ENCODE measurements at regions not wholly inside any gene's neighbourhood (a gene's known extent, or its start where the extent isn't known, plus 50 kb on each side); places are given as distances from the start of the nearest gene placed in this dataset.

DNA sequence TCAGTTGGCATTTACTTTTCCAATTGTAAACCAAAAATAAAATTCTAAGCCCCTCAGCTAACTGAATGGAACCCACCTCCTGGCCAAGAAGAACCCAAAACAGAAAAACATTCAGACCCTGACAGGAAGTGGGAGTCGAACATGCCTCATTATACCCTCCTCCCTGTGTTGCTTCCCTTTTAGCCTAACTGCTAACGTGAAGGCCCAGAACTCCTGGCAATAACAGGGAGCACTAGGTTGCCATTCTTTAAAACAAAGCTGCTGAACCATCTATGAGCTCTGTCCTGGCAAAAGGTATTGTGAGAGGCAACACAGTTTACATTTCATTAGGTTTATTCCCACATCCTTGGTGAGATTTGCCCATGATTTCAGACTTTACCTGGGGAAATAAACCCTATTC is 481.4 kb downstream of the CHSY3 start:
- DNase-seq: no peak
- Histone ChIP-seq H3K4me1 (replicated peaks in 1 of 2) (no peaks in the 10 kb centered on the region), H3K9me3 (replicated peaks in 1 of 3) (no peaks in the 10 kb centered on the region), H3K27ac (no peak overlapping the region), H3K27me3 (no peaks in the 10 kb centered on the region), H3K36me3 (replicated peaks in 1 of 2) (no peaks in the 10 kb centered on the region), H3K4me3 (no peak overlapping the region)
- TF ChIP-seq, protein P1, sequence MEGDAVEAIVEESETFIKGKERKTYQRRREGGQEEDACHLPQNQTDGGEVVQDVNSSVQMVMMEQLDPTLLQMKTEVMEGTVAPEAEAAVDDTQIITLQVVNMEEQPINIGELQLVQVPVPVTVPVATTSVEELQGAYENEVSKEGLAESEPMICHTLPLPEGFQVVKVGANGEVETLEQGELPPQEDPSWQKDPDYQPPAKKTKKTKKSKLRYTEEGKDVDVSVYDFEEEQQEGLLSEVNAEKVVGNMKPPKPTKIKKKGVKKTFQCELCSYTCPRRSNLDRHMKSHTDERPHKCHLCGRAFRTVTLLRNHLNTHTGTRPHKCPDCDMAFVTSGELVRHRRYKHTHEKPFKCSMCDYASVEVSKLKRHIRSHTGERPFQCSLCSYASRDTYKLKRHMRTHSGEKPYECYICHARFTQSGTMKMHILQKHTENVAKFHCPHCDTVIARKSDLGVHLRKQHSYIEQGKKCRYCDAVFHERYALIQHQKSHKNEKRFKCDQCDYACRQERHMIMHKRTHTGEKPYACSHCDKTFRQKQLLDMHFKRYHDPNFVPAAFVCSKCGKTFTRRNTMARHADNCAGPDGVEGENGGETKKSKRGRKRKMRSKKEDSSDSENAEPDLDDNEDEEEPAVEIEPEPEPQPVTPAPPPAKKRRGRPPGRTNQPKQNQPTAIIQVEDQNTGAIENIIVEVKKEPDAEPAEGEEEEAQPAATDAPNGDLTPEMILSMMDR (IDR thresholded peaks at IDR 0.05): no peak
- no peak for TF ChIP-seq POLR2A (IDR thresholded peaks at IDR 0.05)
- WGBS, 4 donors: 57 to 73% (median 69%) methylated on average over 2 of the region's 2 CpGs
- intact Hi-C loops (cut with DNase I): no loop called here

DNA sequence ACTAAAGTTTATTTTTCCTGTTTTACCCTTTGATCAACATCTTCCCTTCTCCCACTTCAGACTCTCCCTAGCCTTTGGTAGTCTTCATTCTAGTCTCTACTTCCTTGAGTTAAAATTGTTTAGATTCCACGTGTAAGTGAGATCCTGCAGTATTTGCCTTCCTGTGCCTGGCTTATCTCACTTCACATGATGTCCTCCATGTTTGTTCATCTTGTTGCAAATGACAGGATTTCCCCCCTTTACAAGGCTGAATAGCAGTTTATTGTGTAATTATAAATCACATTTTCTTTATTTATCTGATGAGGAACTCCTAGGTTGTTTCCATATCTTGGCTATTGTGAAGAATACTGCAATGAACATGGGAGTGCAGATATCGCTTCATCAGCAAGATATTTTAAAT is 461.7 kb downstream of the CHSY3 start:
- intact Hi-C loops (cut with DNase I): no loop called here
- Histone ChIP-seq H3K9me3 (replicated peaks in 1 of 3) (no peaks in the 10 kb centered on the region), H3K36me3 (replicated peaks in 1 of 2) (no peaks in the 10 kb centered on the region), H3K4me3 (no peak overlapping the region), H3K4me1 (replicated peaks in 1 of 2) (no peaks in the 10 kb centered on the region), H3K27ac (no peak overlapping the region), H3K27me3 (no peaks in the 10 kb centered on the region)
- DNase-seq: no peak
- TF ChIP-seq, protein P1 (IDR thresholded peaks at IDR 0.05): no peak
- no peak for TF ChIP-seq POLR2A (IDR thresholded peaks at IDR 0.05)
- 57 to 65% (median 62%) methylated on average over 2 of the region's 2 CpGs for WGBS, 4 donors

DNA sequence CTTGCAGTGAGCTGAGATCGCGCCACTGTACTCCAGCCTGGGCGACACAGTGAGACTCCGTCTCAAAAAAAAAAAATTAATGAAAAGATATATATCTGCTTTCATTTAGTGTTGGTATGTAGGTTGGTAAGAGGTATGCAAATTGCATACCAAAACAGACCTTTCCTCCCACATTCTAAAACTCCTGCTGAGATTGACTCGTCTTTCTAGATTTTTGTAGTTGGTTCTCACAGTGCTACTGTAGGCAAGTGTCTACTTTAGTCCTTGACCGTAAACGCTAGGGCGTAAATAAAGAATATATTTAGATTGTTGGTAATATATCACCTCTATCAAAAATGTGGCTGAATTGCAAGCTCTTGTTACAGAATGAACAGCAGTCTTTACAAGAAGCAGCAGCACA is 445.9 kb downstream of the CHSY3 start:
- 84 to 91% (median 88%) methylated on average over 8 of the region's 8 CpGs for WGBS, 4 donors
- no peaks in the 10 kb centered on the region for H3K4me1 ChIP-seq (replicated peaks in 1 of 2)
- H3K27me3 ChIP-seq: no peaks in the 10 kb centered on the region
- H3K9me3 ChIP-seq (replicated peaks in 1 of 3): no peaks in the 10 kb centered on the region
- DNase-seq: no peak
- H3K27ac ChIP-seq: no peak overlapping the region
- H3K36me3 ChIP-seq (replicated peaks in 1 of 2): no peaks in the 10 kb centered on the region
- intact Hi-C loops (cut with DNase I): no loop called here
- TF ChIP-seq POLR2A (IDR thresholded peaks at IDR 0.05): no peak
- TF ChIP-seq, protein P1 (IDR thresholded peaks at IDR 0.05): no peak
- no peak overlapping the region for H3K4me3 ChIP-seq

DNA sequence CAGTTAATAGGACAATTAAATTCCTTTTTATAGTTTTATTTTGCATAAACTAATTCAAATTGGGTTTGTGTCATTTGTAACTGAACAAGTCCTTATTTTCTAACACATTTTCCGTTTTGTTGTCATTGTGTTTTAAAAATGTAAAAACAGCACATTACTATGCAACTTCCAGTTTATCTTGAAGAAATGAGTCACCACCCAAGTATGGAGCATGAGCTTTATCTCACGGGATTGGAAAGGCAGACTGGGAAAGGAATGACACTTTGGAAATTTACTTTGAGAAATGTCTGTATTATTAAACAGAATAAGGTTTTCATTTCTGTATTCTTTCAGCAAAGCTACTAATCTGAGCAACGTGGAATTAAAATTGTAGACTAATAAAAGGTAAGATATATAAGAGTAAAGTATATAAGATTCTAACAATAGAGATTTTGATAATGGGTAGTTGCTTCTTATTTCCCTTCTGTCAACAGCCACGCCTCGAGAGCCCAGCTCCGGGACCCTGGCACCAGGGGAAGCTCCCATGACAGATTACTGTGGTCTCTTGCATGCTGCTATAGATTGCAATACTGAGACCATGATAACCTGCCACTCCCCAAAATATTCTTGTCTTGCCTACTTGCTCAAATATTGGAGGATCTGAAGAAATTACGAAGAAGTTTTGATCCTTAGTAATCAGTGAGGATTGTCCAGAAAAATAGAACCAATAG is 433.1 kb downstream of the CHSY3 start:
- TF ChIP-seq, protein P1 (IDR thresholded peaks at IDR 0.05): no peak
- TF ChIP-seq POLR2A (IDR thresholded peaks at IDR 0.05): no peak
- Histone ChIP-seq H3K4me1 (replicated peaks in 1 of 2) (peaks cover 0 to 4% of the 10 kb centered on the region in 2 donors), H3K27me3 (no peaks in the 10 kb centered on the region), H3K4me3 (no peak overlapping the region), H3K9me3 (replicated peaks in 1 of 3) (no peaks in the 10 kb centered on the region), H3K27ac (no peak overlapping the region), H3K36me3 (replicated peaks in 1 of 2) (no peaks in the 10 kb centered on the region)
- DNase-seq: peak in 1 of 7 donors; percentile 7
- intact Hi-C loops (cut with DNase I): no loop called here
- 62 to 64% (median 63%) methylated on average over 7 of the region's 7 CpGs for WGBS, 4 donors
